ENCODE measurements at regions not wholly inside any gene's neighbourhood (a gene's known extent, or its start where the extent isn't known, plus 50 kb on each side); places are given as distances from the start of the nearest gene placed in this dataset.

GRCh38 chr12:124622764-124623163, 55.4 kb upstream of the NCOR2 start:
- TF ChIP-seq CTCF (IDR thresholded peaks at IDR 0.05; ENCODE audit: low read depth, low read length, poor library complexity, severe bottlenecking) (no peak), EZH2phosphoT487 (IDR thresholded peaks at IDR 0.05; ENCODE audit: borderline replicate concordance, low read length) (no peak)

All from DOHH2 (cell line).